Ishikawa (cell line): ENCODE measurements at regions not wholly inside any gene's neighbourhood (a gene's known extent, or its start where the extent isn't known, plus 50 kb on each side); places are given as distances from the start of the nearest gene placed in this dataset.

Experiments
- CEBPB ChIP-seq: IDR thresholded peaks from 2 replicates; pipeline ENCODE4 v1.6.1; 2012
- CREB1 ChIP-seq: IDR thresholded peaks from 2 replicates; pipeline ENCODE4 v1.6.1; 2012; ENCODE audit warnings: low read depth
- EGR1 ChIP-seq: IDR thresholded peaks from 2 replicates; pipeline ENCODE4 v1.6.1; 2012
- EP300 ChIP-seq: IDR thresholded peaks from 2 replicates; pipeline ENCODE4 v1.6.1; 2012; ENCODE audit warnings: borderline replicate concordance
- NFIC ChIP-seq: IDR thresholded peaks from 2 replicates; pipeline ENCODE4 v1.6.1; 2012
- REST ChIP-seq: IDR thresholded peaks from 2 replicates; pipeline ENCODE4 v1.6.1; 2012; ENCODE audit warnings: low read depth, mild to moderate bottlenecking
- TAF1 ChIP-seq: IDR thresholded peaks from 2 replicates; pipeline ENCODE4 v1.6.1; 2012; ENCODE audit warnings: low read depth, mild to moderate bottlenecking
- TCF12 ChIP-seq: IDR thresholded peaks from 2 replicates; pipeline ENCODE4 v1.6.1; 2012; ENCODE audit warnings: low read depth
- TEAD4 ChIP-seq: IDR thresholded peaks from 2 replicates; pipeline ENCODE4 v1.6.1; 2012
- USF1 ChIP-seq: IDR thresholded peaks from 2 replicates; pipeline ENCODE4 v1.6.1; 2012
- YY1 ChIP-seq: IDR thresholded peaks from 2 replicates; pipeline ENCODE4 v1.6.1; 2012; ENCODE audit warnings: low read depth
- ZBTB7A ChIP-seq: IDR thresholded peaks from 2 replicates; pipeline ENCODE4 v1.6.1; 2012; ENCODE audit warnings: low read depth

GRCh38 chr20:19895761-19896160 is 121.4 kb upstream of the NAA20 start:
- TF ChIP-seq YY1 (no peak), TEAD4 (no peak), NFIC (no peak), EP300 (no peak), TAF1 (no peak), EGR1 (no peak), CREB1 (no peak), REST (no peak), USF1 (no peak), TCF12 (no peak), CEBPB (no peak), ZBTB7A (no peak)
